Peyer's patch (tissue), 4 donors: ENCODE measurements at regions not wholly inside any gene's neighbourhood (a gene's known extent, or its start where the extent isn't known, plus 50 kb on each side); places are given as distances from the start of the nearest gene placed in this dataset.

ENCODE experiments used
- DNase-seq, 3 donors: peaks; one replicate each; pipeline ENCODE4 v3.0.0-alpha.2; 2017 to 2019
- H3K27ac ChIP-seq, 4 donors: fragments of 200-600 bp; sonication (generic); one replicate each; pipeline ENCODE4 v1.5.1; 2016 to 2019
- H3K27me3 ChIP-seq, 2 donors: fragments of 200-600 bp; sonication (generic); one replicate each; pipeline ENCODE4 v1.5.1; 2019
- H3K36me3 ChIP-seq, 3 donors: fragments of 200-600 bp; sonication (generic); one replicate each; pipeline ENCODE4 v1.5.1; 2016 to 2019
- H3K4me1 ChIP-seq, 4 donors: fragments of 200-600 bp; sonication (generic); one replicate each; pipeline ENCODE4 v1.5.1; 2016 to 2019
- H3K4me3 ChIP-seq, 4 donors: fragments of 200-600 bp; sonication (generic); 1 replicate in 3 of 4; 2 replicates in 1 of 4; pipeline ENCODE4 v1.5.1; 2016 to 2019; ENCODE audit warnings: mild to moderate bottlenecking in 1 of 4
- H3K9me3 ChIP-seq, 4 donors: fragments of 200-600 bp; sonication (generic); one replicate each; pipeline ENCODE4 v1.5.1; 2016 to 2019; ENCODE audit warnings: mild to moderate bottlenecking in 1 of 4
- POLR2A ChIP-seq, 2 donors: fragments of 450-650 bp; IDR thresholded peaks; one replicate each; pipeline ENCODE4 v1.5.1; 2017; ENCODE audit warnings: antibody characterized with exemption in 2 of 2, mild to moderate bottlenecking in 2 of 2, moderate library complexity in 2 of 2
- TF ChIP-seq, protein P1 (sequence below), 6 experiments: fragments of 450-650 bp in 4 of 6; fragments of 200-600 bp in 2 of 6; sonication (generic) in 1 of 6; IDR thresholded peaks; one replicate each; pipeline ENCODE4 v1.5.1; 2017 to 2019; ENCODE audit warnings: antibody characterized with exemption in 6 of 6, mild to moderate bottlenecking in 3 of 6, moderate library complexity in 1 of 6

DNA sequence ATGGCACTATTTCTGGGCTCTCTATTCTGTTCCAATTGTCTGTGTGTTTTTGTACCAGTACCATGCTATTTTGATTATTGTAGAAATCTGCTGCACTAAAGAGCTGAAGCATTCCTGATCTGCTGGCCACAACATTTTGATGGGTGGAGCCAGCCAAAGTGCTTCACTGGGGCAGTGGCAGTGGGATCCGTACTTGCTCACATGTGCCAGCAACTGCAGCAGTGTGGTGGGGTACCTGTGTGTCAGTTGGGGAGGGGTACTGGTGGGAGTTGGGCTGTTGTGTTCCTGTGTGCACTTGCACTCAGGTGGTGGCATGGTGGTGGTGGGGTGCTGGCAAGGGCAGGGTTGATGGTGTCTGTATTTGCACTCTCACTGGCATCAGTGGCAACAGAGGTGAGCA, 204.6 kb upstream of the ALG10 start:
- no peak overlapping the region for H3K4me3 ChIP-seq
- no peak for TF ChIP-seq POLR2A (IDR thresholded peaks at IDR 0.05)
- TF ChIP-seq, protein P1, sequence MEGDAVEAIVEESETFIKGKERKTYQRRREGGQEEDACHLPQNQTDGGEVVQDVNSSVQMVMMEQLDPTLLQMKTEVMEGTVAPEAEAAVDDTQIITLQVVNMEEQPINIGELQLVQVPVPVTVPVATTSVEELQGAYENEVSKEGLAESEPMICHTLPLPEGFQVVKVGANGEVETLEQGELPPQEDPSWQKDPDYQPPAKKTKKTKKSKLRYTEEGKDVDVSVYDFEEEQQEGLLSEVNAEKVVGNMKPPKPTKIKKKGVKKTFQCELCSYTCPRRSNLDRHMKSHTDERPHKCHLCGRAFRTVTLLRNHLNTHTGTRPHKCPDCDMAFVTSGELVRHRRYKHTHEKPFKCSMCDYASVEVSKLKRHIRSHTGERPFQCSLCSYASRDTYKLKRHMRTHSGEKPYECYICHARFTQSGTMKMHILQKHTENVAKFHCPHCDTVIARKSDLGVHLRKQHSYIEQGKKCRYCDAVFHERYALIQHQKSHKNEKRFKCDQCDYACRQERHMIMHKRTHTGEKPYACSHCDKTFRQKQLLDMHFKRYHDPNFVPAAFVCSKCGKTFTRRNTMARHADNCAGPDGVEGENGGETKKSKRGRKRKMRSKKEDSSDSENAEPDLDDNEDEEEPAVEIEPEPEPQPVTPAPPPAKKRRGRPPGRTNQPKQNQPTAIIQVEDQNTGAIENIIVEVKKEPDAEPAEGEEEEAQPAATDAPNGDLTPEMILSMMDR (IDR thresholded peaks at IDR 0.05) = no peak
- no peak for DNase-seq
- H3K27me3 ChIP-seq = no peaks in the 10 kb centered on the region
- no peaks in the 10 kb centered on the region for H3K4me1 ChIP-seq
- no peak overlapping the region for H3K27ac ChIP-seq
- no peaks in the 10 kb centered on the region for H3K9me3 ChIP-seq
- H3K36me3 ChIP-seq = no peaks in the 10 kb centered on the region

GRCh38 chr12:33818313-33818712, 204.0 kb upstream of the ALG10 start:
- Histone ChIP-seq H3K27ac (no peak overlapping the region), H3K27me3 (no peaks in the 10 kb centered on the region), H3K36me3 (no peaks in the 10 kb centered on the region), H3K9me3 (no peaks in the 10 kb centered on the region), H3K4me3 (no peak overlapping the region), H3K4me1 (no peaks in the 10 kb centered on the region)
- no peak for DNase-seq
- no peak for TF ChIP-seq POLR2A (IDR thresholded peaks at IDR 0.05)
- TF ChIP-seq, protein P1 (IDR thresholded peaks at IDR 0.05) = no peak

DNA sequence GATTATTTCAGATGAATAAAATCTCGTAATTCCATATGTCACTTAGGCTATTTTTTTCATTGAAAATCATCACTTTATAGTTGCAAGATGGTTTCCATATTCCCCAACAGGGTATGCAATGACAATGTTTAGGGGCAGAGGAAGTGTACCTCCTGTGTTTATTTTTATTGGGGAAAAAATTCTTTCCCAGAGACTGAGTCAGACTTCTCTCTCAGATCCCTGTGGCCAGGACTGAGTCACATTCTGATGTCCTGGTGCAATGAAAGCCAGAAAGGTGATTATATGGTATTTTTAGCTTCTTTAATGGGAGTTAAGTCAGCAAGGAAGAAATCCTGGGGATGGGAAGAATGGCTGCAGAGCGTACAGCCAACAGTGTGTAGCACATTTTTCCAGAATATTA, 196.9 kb upstream of the ALG10 start:
- Histone ChIP-seq H3K9me3 (no peaks in the 10 kb centered on the region), H3K4me3 (no peak overlapping the region), H3K27ac (no peak overlapping the region), H3K4me1 (no peaks in the 10 kb centered on the region), H3K36me3 (no peaks in the 10 kb centered on the region), H3K27me3 (no peaks in the 10 kb centered on the region)
- TF ChIP-seq, protein P1 (IDR thresholded peaks at IDR 0.05) = no peak
- TF ChIP-seq POLR2A (IDR thresholded peaks at IDR 0.05) = no peak
- no peak for DNase-seq

- Histone ChIP-seq H3K36me3 (no peaks in the 10 kb centered on the region), H3K27me3 (no peaks in the 10 kb centered on the region), H3K9me3 (no peaks in the 10 kb centered on the region), H3K27ac (no peak overlapping the region), H3K4me1 (no peaks in the 10 kb centered on the region), H3K4me3 (no peak overlapping the region)
- TF ChIP-seq, protein P1 (IDR thresholded peaks at IDR 0.05) = no peak
- no peak for TF ChIP-seq POLR2A (IDR thresholded peaks at IDR 0.05)
- no peak for DNase-seq
Measured at GRCh38 chr12:33825986-33826602, 196.2 kb upstream of the ALG10 start.

DNA sequence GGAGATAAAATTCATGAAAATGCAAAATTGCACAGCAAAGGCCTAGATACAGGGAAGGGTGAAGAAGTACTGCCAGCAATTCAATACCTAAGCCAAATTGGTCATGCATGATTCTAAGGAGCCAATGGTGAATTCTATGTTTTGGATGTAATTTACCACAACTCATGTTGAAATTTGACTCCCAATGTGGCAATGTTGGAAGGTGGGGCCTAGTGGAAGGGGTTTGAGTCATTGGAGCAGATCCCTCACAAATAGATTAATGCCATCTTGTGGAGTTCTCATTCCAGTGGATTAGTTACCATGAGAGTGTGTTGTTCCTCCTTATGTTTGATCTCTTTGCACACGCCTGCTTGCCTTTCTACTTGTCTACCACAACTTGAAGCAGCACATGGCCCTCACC, 194.0 kb upstream of the ALG10 start:
- H3K4me1 ChIP-seq = no peaks in the 10 kb centered on the region
- no peak overlapping the region for H3K27ac ChIP-seq
- no peak for DNase-seq
- no peak overlapping the region for H3K4me3 ChIP-seq
- H3K9me3 ChIP-seq = no peaks in the 10 kb centered on the region
- no peaks in the 10 kb centered on the region for H3K27me3 ChIP-seq
- no peaks in the 10 kb centered on the region for H3K36me3 ChIP-seq
- TF ChIP-seq, protein P1 (IDR thresholded peaks at IDR 0.05) = no peak
- TF ChIP-seq POLR2A (IDR thresholded peaks at IDR 0.05) = no peak

DNA sequence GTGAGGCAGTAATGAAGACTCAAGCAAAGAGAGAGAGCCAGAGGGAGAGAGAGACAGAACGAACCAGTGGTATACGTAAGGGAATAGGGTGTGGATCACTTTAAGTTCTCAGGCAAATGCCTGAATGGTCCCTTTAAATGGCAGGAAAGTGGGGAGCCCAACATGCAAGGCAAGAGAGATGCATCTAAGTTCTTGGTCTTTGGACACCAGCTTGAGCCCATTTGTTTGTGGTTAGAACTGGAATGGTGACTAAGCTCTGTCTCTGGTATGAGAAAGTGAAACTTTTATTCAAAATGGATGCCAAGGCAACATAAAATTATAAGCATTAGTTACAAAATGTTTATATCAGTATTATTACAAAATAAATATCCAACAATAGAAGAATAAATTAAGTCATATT, 192.2 kb upstream of the ALG10 start:
- no peak for DNase-seq
- Histone ChIP-seq H3K27ac (no peak overlapping the region), H3K4me3 (no peak overlapping the region), H3K36me3 (no peaks in the 10 kb centered on the region), H3K4me1 (no peaks in the 10 kb centered on the region), H3K9me3 (no peaks in the 10 kb centered on the region), H3K27me3 (no peaks in the 10 kb centered on the region)
- TF ChIP-seq, protein P1 (IDR thresholded peaks at IDR 0.05) = no peak
- TF ChIP-seq POLR2A (IDR thresholded peaks at IDR 0.05) = no peak
